GM03348 (cell line): ENCODE measurements at regions not wholly inside any gene's neighbourhood (a gene's known extent, or its start where the extent isn't known, plus 50 kb on each side); places are given as distances from the start of the nearest gene placed in this dataset.

Source experiments
- DNase-seq: peaks from one replicate; pipeline ENCODE4 v3.0.0; 2012; ENCODE audit warnings: low spot score

- no peak for DNase-seq
Observed at GRCh38 chr14:84670796-84671195, 859.1 kb upstream of the FLRT2 start.

GRCh38 chr14:84671776-84672175 lies 858.2 kb upstream of the FLRT2 start:
- DNase-seq, result no peak

GRCh38 chr14:84674636-84675035 lies 855.3 kb upstream of the FLRT2 start:
- DNase-seq, result no peak

- no peak for DNase-seq
Observed at GRCh38 chr14:84686550-84686949, 843.4 kb upstream of the FLRT2 start.

- no peak for DNase-seq
Observed at GRCh38 chr14:84688297-84689025, 841.5 kb upstream of the FLRT2 start.

- DNase-seq, result no peak
Observed at GRCh38 chr14:84694161-84694560, 835.8 kb upstream of the FLRT2 start.

GRCh38 chr14:84704601-84705000 lies 825.3 kb upstream of the FLRT2 start:
- DNase-seq, result no peak

GRCh38 chr14:84707830-84708229 lies 822.1 kb upstream of the FLRT2 start:
- no peak for DNase-seq

- DNase-seq, result no peak
Observed at GRCh38 chr14:84708865-84709264, 821.1 kb upstream of the FLRT2 start.

GRCh38 chr14:84726471-84726870 lies 803.5 kb upstream of the FLRT2 start:
- DNase-seq, result no peak

- DNase-seq, result no peak
Observed at GRCh38 chr14:84749191-84749955, 780.6 kb upstream of the FLRT2 start.

- no peak for DNase-seq
Observed at GRCh38 chr14:84750284-84750683, 779.7 kb upstream of the FLRT2 start.

GRCh38 chr14:84750763-84751554 lies 779.0 kb upstream of the FLRT2 start:
- DNase-seq, result peak; percentile 9

- DNase-seq, result no peak
Observed at GRCh38 chr14:84751745-84752144, 778.2 kb upstream of the FLRT2 start.

- peak; percentile 8 for DNase-seq
Observed at GRCh38 chr14:84760489-84761126, 769.3 kb upstream of the FLRT2 start.

GRCh38 chr14:84767434-84767833 lies 762.5 kb upstream of the FLRT2 start:
- no peak for DNase-seq

- DNase-seq, result no peak
Observed at GRCh38 chr14:84770030-84770429, 759.9 kb upstream of the FLRT2 start.

GRCh38 chr14:84777356-84777755 lies 752.6 kb upstream of the FLRT2 start:
- no peak for DNase-seq

GRCh38 chr14:84782902-84783301 lies 747.0 kb upstream of the FLRT2 start:
- DNase-seq, result no peak

GRCh38 chr14:84783511-84783910 lies 746.4 kb upstream of the FLRT2 start:
- no peak for DNase-seq

GRCh38 chr14:84785996-84786395 lies 743.9 kb upstream of the FLRT2 start:
- peak; percentile 2 for DNase-seq

GRCh38 chr14:84789012-84789411 lies 740.9 kb upstream of the FLRT2 start:
- no peak for DNase-seq
